ENCODE measurements at regions not wholly inside any gene's neighbourhood (a gene's known extent, or its start where the extent isn't known, plus 50 kb on each side); places are given as distances from the start of the nearest gene placed in this dataset.

- TF ChIP-seq EZH2phosphoT487 (conservative IDR thresholded peaks at IDR 0.05; ENCODE audit: low read length): no peak
- TF ChIP-seq CTCF (IDR thresholded peaks at IDR 0.05; ENCODE audit: insufficient read depth, low read length, poor library complexity, severe bottlenecking): no peak
Observed at GRCh38 chr9:117551171-117551570, 136.3 kb upstream of the ASTN2 start.
